GM18858 (cell line): ENCODE measurements at regions not wholly inside any gene's neighbourhood (a gene's known extent, or its start where the extent isn't known, plus 50 kb on each side); places are given as distances from the start of the nearest gene placed in this dataset.
A peak's percentile ranks its signal among the peaks of the same experiment; 100 is the strongest.
"Not testable (repeated sequence)": the region's sequence is repeated elsewhere in the genome, so short reads cannot be mapped to it uniquely, and the experiment has no call there.

Source experiments
- ATAC-seq: cut with Tn5 transposase; IDR thresholded peaks from one replicate; pipeline ENCODE4 v1.9.1; 2021; ENCODE audit not compliant: unreplicated experiment

DNA sequence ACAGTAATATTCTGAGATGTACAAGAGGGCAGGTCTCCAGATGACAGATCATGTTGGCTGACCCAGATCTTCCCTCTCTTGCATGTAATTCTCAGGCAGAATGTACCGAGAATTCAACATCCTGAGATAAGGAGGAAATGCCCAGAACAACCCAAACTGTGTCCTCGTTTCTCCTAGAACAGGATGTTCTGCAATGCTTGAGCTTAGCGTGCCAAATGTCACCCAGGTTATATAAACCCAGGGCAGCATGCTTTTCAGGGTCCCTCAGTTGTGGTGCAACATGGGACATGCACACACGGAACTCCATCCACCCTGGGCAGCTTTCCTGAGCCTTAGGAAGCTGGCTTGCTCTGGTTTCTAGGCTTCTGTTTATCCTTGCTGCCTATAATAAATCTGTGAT lies 102.1 kb upstream of the CMC1 start:
- no peak for ATAC-seq

DNA sequence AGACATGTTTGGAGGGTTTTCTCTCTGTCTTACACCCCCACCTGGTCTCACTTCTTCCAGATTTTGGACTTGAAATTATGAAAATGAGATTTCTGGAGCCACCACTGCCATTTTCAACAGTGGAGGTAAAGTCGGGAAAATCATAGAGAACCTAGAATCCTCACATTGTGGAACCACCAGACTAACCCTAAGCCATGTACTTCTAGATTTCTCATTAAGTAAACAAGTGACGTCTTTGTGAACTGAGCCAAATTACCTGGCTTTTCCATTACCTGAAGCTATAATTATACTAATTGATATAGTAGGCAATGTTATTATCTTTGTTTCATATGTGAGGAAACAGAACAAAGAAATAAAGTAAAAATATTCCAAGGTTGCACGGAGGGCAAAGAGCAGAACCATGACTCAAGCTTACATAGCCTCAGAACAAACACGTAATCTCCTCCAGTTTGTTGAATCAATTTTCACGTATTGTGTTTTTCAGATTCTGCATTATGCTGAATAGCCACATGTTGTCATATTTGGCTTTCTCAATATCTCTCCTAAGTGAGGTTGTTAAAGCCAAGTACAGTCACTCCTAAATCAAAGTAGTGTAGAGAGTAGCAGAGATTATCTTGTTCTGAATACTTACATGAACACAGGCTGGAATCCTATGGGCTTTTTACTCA lies 101.3 kb upstream of the CMC1 start:
- no peak for ATAC-seq

DNA sequence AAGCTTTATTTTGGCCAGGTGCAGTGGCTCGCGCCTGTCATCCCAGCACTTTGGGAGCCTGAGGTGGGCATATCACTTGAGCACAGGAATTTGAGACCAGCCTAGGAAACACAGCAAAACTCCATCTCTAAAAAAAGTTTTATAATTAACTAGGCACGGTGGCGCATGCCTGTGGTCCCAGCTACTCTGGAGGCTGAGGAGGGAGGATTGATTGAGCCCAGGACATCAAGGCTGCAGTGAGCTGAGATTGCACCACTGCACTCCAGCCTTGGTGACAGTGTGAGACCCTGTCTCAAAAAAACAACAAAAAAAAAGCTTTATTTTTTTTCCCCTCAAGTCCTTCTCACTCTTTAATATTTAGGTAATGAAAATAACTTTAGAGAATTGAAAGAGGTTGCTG lies 100.8 kb upstream of the CMC1 start:
- no peak for ATAC-seq

- no peak for ATAC-seq
These were observed 91.5 kb upstream of the CMC1 start for GRCh38 chr3:28149960-28150359.

DNA sequence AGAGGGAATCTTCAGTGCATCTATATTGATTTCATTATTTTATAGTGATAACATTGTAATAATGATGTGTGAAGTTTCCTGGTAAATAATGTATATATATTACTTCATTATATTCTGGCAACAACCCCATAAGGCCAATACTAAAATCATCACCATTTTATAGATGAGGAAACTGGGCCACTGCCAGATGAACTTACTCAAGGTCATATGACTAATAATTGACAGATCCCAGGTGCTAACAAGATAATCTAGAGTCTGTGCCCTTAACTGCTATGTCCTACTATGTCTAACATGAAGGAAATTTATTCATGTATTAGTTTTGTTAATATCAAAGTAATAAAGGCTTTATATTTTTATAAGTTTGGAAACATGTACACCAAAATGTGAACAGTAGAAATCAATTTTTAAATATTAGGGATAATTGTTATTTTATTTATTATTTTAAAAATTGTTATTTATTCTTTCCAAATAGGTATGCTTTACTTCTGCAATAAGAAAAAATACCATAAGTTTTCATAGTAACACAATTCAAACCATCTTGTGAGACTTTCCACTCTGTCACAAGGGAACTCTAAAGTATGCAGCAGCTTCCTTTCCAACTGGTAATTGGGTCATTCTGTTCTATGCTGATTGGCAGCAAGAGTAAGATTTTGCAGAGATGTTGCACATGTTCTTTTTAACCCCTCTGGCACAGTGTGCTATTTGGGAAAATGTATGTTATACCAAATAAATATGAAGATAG lies 90.8 kb upstream of the CMC1 start:
- ATAC-seq: no peak

DNA sequence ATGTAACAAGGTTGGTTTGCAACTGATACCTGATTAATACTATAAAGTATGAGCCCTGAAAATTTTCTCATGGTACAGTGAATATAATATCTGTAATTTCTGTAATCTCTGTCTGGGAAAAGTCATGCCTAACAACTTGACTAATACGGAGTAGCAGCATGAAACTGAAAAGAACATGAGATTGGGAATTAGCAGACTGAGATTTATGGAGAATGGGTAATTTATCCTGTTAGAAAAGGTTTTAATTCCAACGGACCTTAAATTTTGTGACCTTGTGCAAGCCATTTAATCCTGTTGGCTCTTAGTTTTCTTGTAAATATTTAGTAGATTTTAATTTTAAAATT lies 90.2 kb upstream of the CMC1 start:
- ATAC-seq: no peak

DNA sequence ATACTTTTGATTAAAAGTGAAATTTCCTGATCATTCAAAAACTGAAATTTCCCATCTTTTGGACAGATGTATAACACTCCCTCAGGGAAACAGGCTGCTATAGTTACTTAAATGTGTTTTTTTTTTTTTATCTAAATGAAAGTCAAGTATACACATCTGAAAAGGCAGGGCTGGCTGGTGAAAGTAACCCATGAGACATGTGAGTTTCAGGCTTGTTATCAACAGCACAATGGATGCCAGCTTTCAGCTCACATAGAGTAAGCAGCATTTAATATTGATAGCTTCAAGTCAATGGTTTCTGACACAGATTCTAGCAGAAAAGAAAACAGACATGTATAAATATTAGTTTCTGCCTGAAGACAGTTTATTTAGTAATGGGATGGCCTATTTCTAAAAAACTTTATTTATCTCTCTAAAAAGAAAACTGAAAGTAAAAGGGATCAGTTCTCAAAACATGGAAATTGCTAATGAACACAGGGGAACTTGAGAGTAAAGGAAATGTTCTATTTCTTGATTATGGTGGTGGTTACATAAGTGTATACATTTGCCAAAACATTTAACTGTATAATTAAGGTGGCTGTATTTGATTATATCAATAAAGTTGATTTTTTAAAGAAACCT lies 89.7 kb upstream of the CMC1 start:
- ATAC-seq: peak; percentile 82

GRCh38 chr3:28155631-28156030 lies 85.8 kb upstream of the CMC1 start:
- no peak for ATAC-seq

GRCh38 chr3:28156599-28156998 lies 84.8 kb upstream of the CMC1 start:
- not testable (repeated sequence) for ATAC-seq

GRCh38 chr3:28171962-28172361 lies 69.5 kb upstream of the CMC1 start:
- peak; percentile 71 for ATAC-seq

GRCh38 chr3:28172748-28173147 lies 68.7 kb upstream of the CMC1 start:
- no peak for ATAC-seq

DNA sequence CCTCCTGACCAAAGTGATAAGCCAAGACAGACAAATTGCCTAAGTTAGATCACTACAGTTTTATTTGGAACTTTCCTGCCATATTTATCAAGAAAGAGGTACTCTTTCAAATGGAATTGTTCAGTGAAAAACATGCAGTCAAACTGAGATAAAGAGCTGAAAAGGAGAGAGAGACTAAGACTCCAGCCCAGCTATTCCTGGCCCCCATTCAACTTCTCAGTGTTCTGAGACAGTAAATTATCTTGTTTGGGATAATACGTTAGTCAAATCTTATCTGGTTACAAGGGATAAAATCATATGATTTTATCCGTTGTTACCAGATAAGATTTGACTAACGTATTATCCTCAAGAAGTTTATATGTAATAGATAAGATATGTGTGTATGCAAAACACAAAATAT lies 67.6 kb upstream of the CMC1 start:
- no peak for ATAC-seq

GRCh38 chr3:28186748-28187147 lies 54.7 kb upstream of the CMC1 start:
- ATAC-seq: no peak

DNA sequence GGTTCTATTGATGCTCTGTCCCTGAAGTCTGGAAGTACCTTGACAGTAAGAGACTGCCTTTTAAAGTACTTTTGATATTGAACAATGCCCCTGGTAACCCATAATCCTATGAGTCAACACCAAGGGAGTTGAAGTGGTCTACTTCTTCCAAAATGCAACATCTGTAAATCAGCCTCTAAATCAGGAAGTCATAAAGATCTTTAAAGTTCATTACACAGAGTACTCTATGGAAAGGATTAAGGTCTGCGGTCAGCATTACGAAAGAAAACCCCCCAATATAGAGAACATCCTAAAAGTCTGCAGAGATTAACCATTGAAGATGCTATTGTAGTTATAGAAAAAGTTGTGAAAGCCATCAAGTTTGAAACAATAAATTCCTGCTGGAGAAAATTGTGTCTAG lies 52.7 kb upstream of the CMC1 start:
- ATAC-seq: no peak

GRCh38 chr3:28191363-28191762 lies 50.1 kb upstream of the CMC1 start:
- ATAC-seq: no peak
